ENCODE measurements at regions not wholly inside any gene's neighbourhood (a gene's known extent, or its start where the extent isn't known, plus 50 kb on each side); places are given as distances from the start of the nearest gene placed in this dataset.

- no peak for TF ChIP-seq FOXM1 (IDR thresholded peaks at IDR 0.05; ENCODE audit: borderline replicate concordance, low read depth)
- no peak for TF ChIP-seq NFIC (IDR thresholded peaks at IDR 0.05)
- TF ChIP-seq CEBPB (IDR thresholded peaks at IDR 0.05) = no peak
- TF ChIP-seq TAF1 (IDR thresholded peaks at IDR 0.05; ENCODE audit: low read depth) = no peak
- TF ChIP-seq ZBTB7A (IDR thresholded peaks at IDR 0.05; ENCODE audit: low read depth) = no peak
- TF ChIP-seq YY1 (IDR thresholded peaks at IDR 0.05; ENCODE audit: low read depth) = no peak
Observed at GRCh38 chr15:70450142-70450443, 313.3 kb downstream of the UACA start.

All from Ishikawa (cell line).